Tibial nerve (tissue), 4 donors: ENCODE measurements at regions not wholly inside any gene's neighbourhood (a gene's known extent, or its start where the extent isn't known, plus 50 kb on each side); places are given as distances from the start of the nearest gene placed in this dataset.

ENCODE experiments used
- CTCF ChIP-seq, 5 experiments: fragments of 200-600 bp in 3 of 5; fragments of 450-650 bp in 2 of 5; sonication (generic) in 3 of 5; IDR thresholded peaks; one replicate each; pipeline ENCODE4 v1.5.1; 2016 to 2019; ENCODE audit warnings: antibody characterized with exemption in 5 of 5, mild to moderate bottlenecking in 3 of 5, moderate library complexity in 2 of 5
- EP300 ChIP-seq, 2 donors: sonication (generic); formaldehyde crosslinking; IDR thresholded peaks; one replicate each; pipeline ENCODE4 v1.6.1; 2017; ENCODE audit warnings: antibody characterized with exemption in 2 of 2, mild to moderate bottlenecking in 1 of 2
- POLR2A ChIP-seq, 2 donors: fragments of 450-650 bp; IDR thresholded peaks; one replicate each; pipeline ENCODE4 v1.6.1; 2017; ENCODE audit warnings: antibody characterized with exemption in 2 of 2, mild to moderate bottlenecking in 2 of 2, moderate library complexity in 2 of 2

GRCh38 chr5:56460195-56460546 is 227.0 kb upstream of the ANKRD55 start:
- TF ChIP-seq CTCF (IDR thresholded peaks at IDR 0.05): no peak
- no peak for TF ChIP-seq POLR2A (IDR thresholded peaks at IDR 0.05)
- TF ChIP-seq EP300 (IDR thresholded peaks at IDR 0.05): no peak
